GM19455 (cell line): ENCODE measurements at regions not wholly inside any gene's neighbourhood (a gene's known extent, or its start where the extent isn't known, plus 50 kb on each side); places are given as distances from the start of the nearest gene placed in this dataset.
"Not testable (repeated sequence)": the region's sequence is repeated elsewhere in the genome, so short reads cannot be mapped to it uniquely, and the experiment has no call there.

Source experiments
- ATAC-seq: cut with Tn5 transposase; IDR thresholded peaks from one replicate; pipeline ENCODE4 v1.9.1; 2021; ENCODE audit not compliant: unreplicated experiment

GRCh38 chrX:66914080-66914479, 275.2 kb upstream of the EDA2R start:
- no peak for ATAC-seq

GRCh38 chrX:66912417-66912816, 273.5 kb upstream of the EDA2R start:
- ATAC-seq = no peak

- ATAC-seq = no peak
These were observed 263.2 kb upstream of the EDA2R start for GRCh38 chrX:66902081-66902480.

- no peak for ATAC-seq
These were observed 262.0 kb upstream of the EDA2R start for GRCh38 chrX:66900886-66901285.

- ATAC-seq = no peak
These were observed 253.1 kb upstream of the EDA2R start for GRCh38 chrX:66892004-66892403.

- no peak for ATAC-seq
These were observed 250.5 kb upstream of the EDA2R start for GRCh38 chrX:66889418-66889817.

- no peak for ATAC-seq
These were observed 243.2 kb upstream of the EDA2R start for GRCh38 chrX:66882101-66882500.

GRCh38 chrX:66876776-66877175, 237.9 kb upstream of the EDA2R start:
- no peak for ATAC-seq

GRCh38 chrX:66872771-66873170, 233.9 kb upstream of the EDA2R start:
- no peak for ATAC-seq

GRCh38 chrX:66863721-66864120, 224.8 kb upstream of the EDA2R start:
- no peak for ATAC-seq

- no peak for ATAC-seq
These were observed 194.5 kb upstream of the EDA2R start for GRCh38 chrX:66833426-66833825.

- ATAC-seq = no peak
These were observed 176.3 kb upstream of the EDA2R start for GRCh38 chrX:66815227-66815626.

GRCh38 chrX:66794514-66794913, 155.6 kb upstream of the EDA2R start:
- ATAC-seq = not testable (repeated sequence)

- ATAC-seq = no peak
These were observed 127.4 kb upstream of the EDA2R start for GRCh38 chrX:66766318-66766717.

- no peak for ATAC-seq
These were observed 121.8 kb upstream of the EDA2R start for GRCh38 chrX:66760651-66761050.

- no peak for ATAC-seq
These were observed 117.8 kb upstream of the EDA2R start for GRCh38 chrX:66756717-66757116.

- ATAC-seq = no peak
These were observed 112.4 kb upstream of the EDA2R start for GRCh38 chrX:66751136-66751782.

- not testable (repeated sequence) for ATAC-seq
These were observed 105.6 kb upstream of the EDA2R start for GRCh38 chrX:66744519-66744918.

- peak; percentile 52 for ATAC-seq
These were observed 92.5 kb upstream of the EDA2R start for GRCh38 chrX:66731398-66731797.

- ATAC-seq = peak; percentile 82
These were observed 90.0 kb upstream of the EDA2R start for GRCh38 chrX:66728818-66729271.

GRCh38 chrX:66717926-66718325, 79.0 kb upstream of the EDA2R start:
- no peak for ATAC-seq

GRCh38 chrX:66698273-66699204, 59.7 kb upstream of the EDA2R start:
- no peak for ATAC-seq
